Stomach (tissue), 4 donors: ENCODE measurements at regions not wholly inside any gene's neighbourhood (a gene's known extent, or its start where the extent isn't known, plus 50 kb on each side); places are given as distances from the start of the nearest gene placed in this dataset.

ENCODE experiments used
- CTCF ChIP-seq, 7 experiments: fragments of 450-650 bp in 4 of 7; fragments of 200-600 bp in 3 of 7; sonication (generic) in 3 of 7; IDR thresholded peaks; one replicate each; pipeline ENCODE4 v1.5.1; 2016 to 2019; ENCODE audit warnings: antibody characterized with exemption in 7 of 7, control low read depth in 2 of 7, mild to moderate bottlenecking in 1 of 7
- EP300 ChIP-seq: sonication (generic); formaldehyde crosslinking; IDR thresholded peaks from one replicate; pipeline ENCODE4 v1.6.1; 2017; ENCODE audit warnings: antibody characterized with exemption
- POLR2AphosphoS5 ChIP-seq, 3 donors: sonication (generic); formaldehyde crosslinking; IDR thresholded peaks; one replicate each; pipeline ENCODE4 v1.6.1; 2016; ENCODE audit warnings: antibody characterized with exemption in 3 of 3

GRCh38 chr3:59266551-59266950 is 216.7 kb upstream of the CFAP20DC start:
- no peak for TF ChIP-seq POLR2AphosphoS5 (IDR thresholded peaks at IDR 0.05)
- no peak for TF ChIP-seq CTCF (IDR thresholded peaks at IDR 0.05)
- no peak for TF ChIP-seq EP300
